ENCODE measurements at regions not wholly inside any gene's neighbourhood (a gene's known extent, or its start where the extent isn't known, plus 50 kb on each side); places are given as distances from the start of the nearest gene placed in this dataset.

DNA sequence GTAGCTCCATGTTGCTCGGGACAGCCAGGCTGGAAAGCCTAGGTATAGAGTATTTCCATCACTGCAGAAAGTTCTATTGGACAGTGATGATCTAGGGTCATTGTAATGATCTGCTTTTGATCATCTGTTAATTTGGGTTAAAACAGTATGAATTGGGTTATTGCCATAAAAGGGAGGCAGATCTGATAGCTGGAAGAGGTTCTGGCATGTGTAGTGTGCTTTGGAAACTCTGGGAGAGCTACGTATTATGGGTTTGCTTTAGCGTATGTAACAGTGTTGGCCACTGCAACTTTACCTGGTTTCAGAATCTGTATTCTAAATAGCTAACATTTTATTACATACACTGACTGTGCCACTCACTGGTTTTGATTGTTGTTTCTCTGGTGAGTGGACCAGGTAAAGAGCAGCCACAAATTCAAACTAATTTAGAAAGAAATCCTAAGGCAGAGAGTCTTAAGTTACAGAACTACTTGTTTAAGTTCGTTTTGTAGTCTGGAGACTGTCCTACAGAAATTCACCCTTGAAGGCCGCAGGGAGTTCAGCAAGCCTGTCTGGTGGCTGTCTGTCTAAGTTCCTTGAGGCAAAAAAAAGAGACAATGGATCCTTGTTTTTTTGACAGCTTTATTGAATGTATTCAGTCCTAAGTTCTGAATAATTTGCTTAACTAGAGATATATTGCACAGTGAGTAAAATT, 300.3 kb downstream of the PRL start:
- Histone ChIP-seq H3K4ac (ENCODE audit: low read depth, low read length) (peak overlapping the region; percentile 45; the same call in 1 of the 2 replicates), H3K56ac (ENCODE audit: extremely low read depth, insufficient read depth, low read length) (no peak overlapping the region), H4K91ac (ENCODE audit: insufficient read depth, low read depth, low read length) (no peak overlapping the region), H2AK5ac (ENCODE audit: low read depth, low read length) (no peak overlapping the region), H2BK5ac (ENCODE audit: low read depth, low read length, poor library complexity, severe bottlenecking) (no peak overlapping the region), H4K20me1 (ENCODE audit: insufficient read depth, low read length) (no peaks in the 10 kb centered on the region), H2BK120ac (ENCODE audit: low read depth, low read length) (0 out of 2 replicates have a peak overlapping the region, but pooled peaks have one; percentile 35), H3K14ac (replicated peaks; ENCODE audit: low read depth, low read length) (peak overlapping the region; percentile 34; the same call in 1 of the 2 replicates), H3K9me1 (ENCODE audit: insufficient read depth, low read length) (peaks cover 9% of the 10 kb centered on the region), H3K27me3 (ENCODE audit: control insufficient read depth, insufficient read depth, low read length) (no peaks in the 10 kb centered on the region), H2AK9ac (replicated peaks; ENCODE audit: low read depth, low read length, poor library complexity) (no peak overlapping the region), H2AFZ (replicated peaks; ENCODE audit: low read length, poor library complexity) (no peak overlapping the region), H4K8ac (ENCODE audit: low read depth in 2 of 2, low read length in 2 of 2) (peak overlapping the region in 1 of 2 experiments; percentile 39; a peak in 2 of 4 replicates), H3K36me3 (ENCODE audit: control insufficient read depth, insufficient read depth, low read length) (no peaks in the 10 kb centered on the region), H3K27ac (ENCODE audit: insufficient read depth, low read length) (0 out of 2 replicates have a peak overlapping the region, but pooled peaks have one; percentile 37), H3K9me3 (ENCODE audit: control insufficient read depth, insufficient read depth, low read length) (no peaks in the 10 kb centered on the region), H3K9ac (ENCODE audit: low read depth, low read length) (no peak overlapping the region), H4K5ac (ENCODE audit: low read depth, low read length) (0 out of 2 replicates have a peak overlapping the region, but pooled peaks have one; percentile 35), H3K4me1 (ENCODE audit: control insufficient read depth, insufficient read depth, low read length) (peaks cover 11% of the 10 kb centered on the region), H3K18ac (ENCODE audit: low read depth, low read length) (no peak overlapping the region; the same call in 1 of the 2 replicates), H3K79me1 (ENCODE audit: low read depth in 1 of 2, low read length in 2 of 2) (peaks cover 0 to 10% of the 10 kb centered on the region in 2 experiments; a peak in 1 of 4 replicates), H2BK15ac (ENCODE audit: low read depth, low read length) (0 out of 3 replicates have a peak overlapping the region, but pooled peaks have one; percentile 43), H2BK20ac (ENCODE audit: low read depth, low read length) (peak overlapping the region; percentile 49; the same call in 1 of the 2 replicates), H3K4me2 (ENCODE audit: low read depth, low read length) (no peak overlapping the region), H3K23ac (ENCODE audit: low read depth, low read length) (no peak overlapping the region), H3K4me3 (ENCODE audit: insufficient read depth, low read depth, low read length) (no peak overlapping the region)
- POLR2A ChIA-PET (ENCODE audit: unreplicated experiment): interaction anchor here (0.5 kb wide), 1 partner anchor 405 kb away, joined by 3 read pairs; no protein-coding TSS in a partner anchor
- ATAC-seq (ENCODE audit: low read depth) (no peak), DNase-seq (no peak)
- in situ Hi-C loops (cut with MboI; ENCODE audit: low sequenced_read_pairs): no loop called here
- dilution Hi-C loops (cut with HindIII; ENCODE audit: low sequenced_read_pairs, unreplicated experiment): no loop called here
- TF ChIP-seq MAFK (IDR thresholded peaks at IDR 0.05; ENCODE audit: low read depth, low read length): no peak
- no peak for TF ChIP-seq RAD21 (IDR thresholded peaks at IDR 0.05; ENCODE audit: low read length)
- TF ChIP-seq MXI1 (IDR thresholded peaks at IDR 0.05; ENCODE audit: borderline replicate concordance, low read depth, low read length): no peak
- TF ChIP-seq FOS (IDR thresholded peaks at IDR 0.05; ENCODE audit: low read depth, low read length): no peak
- TF ChIP-seq USF2 (IDR thresholded peaks at IDR 0.05; ENCODE audit: low read depth, low read length): no peak
- TF ChIP-seq RFX5 (IDR thresholded peaks at IDR 0.05; ENCODE audit: low read depth, low read length): no peak
- TF ChIP-seq CEBPB (IDR thresholded peaks at IDR 0.05; ENCODE audit: low read depth, low read length): no peak
- TF ChIP-seq ELK1 (IDR thresholded peaks at IDR 0.05; ENCODE audit: borderline replicate concordance, low read depth, low read length): no peak
- TF ChIP-seq MAZ (IDR thresholded peaks at IDR 0.05; ENCODE audit: borderline replicate concordance, low read depth, low read length): no peak
- TF ChIP-seq, protein P1, sequence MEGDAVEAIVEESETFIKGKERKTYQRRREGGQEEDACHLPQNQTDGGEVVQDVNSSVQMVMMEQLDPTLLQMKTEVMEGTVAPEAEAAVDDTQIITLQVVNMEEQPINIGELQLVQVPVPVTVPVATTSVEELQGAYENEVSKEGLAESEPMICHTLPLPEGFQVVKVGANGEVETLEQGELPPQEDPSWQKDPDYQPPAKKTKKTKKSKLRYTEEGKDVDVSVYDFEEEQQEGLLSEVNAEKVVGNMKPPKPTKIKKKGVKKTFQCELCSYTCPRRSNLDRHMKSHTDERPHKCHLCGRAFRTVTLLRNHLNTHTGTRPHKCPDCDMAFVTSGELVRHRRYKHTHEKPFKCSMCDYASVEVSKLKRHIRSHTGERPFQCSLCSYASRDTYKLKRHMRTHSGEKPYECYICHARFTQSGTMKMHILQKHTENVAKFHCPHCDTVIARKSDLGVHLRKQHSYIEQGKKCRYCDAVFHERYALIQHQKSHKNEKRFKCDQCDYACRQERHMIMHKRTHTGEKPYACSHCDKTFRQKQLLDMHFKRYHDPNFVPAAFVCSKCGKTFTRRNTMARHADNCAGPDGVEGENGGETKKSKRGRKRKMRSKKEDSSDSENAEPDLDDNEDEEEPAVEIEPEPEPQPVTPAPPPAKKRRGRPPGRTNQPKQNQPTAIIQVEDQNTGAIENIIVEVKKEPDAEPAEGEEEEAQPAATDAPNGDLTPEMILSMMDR (conservative IDR thresholded peaks at IDR 0.05; ENCODE audit: low read depth, low read length): no peak
- TF ChIP-seq NFE2L2 (IDR thresholded peaks at IDR 0.05; ENCODE audit: low read depth, low read length): no peak
- TF ChIP-seq SMC3 (IDR thresholded peaks at IDR 0.05; ENCODE audit: low read depth, low read length): no peak
- intact Hi-C loops (cut with micrococcal nuclease): no loop called here
- no TSS peak for BruUV-seq (replicated peaks)
- CTCF ChIA-PET: no interaction called here
- WGBS, 2 experiments (ENCODE audit: extremely low coverage in 2 of 2, insufficient read length in 1 of 2): no CpG with 5 or more reads among the region's 5 CpGs
